Stimulated activated CD4-positive, alpha-beta T cell treated with anti-CD3 and anti-CD28 coated beads, Interleukin-15, amount 100 ng/mL, for 48 hours (primary cell): ENCODE measurements at regions not wholly inside any gene's neighbourhood (a gene's known extent, or its start where the extent isn't known, plus 50 kb on each side); places are given as distances from the start of the nearest gene placed in this dataset.

Source experiments
- DNase-seq, 2 donors: peaks; one replicate each; pipeline ENCODE4 v3.0.0-alpha.2; 2020; ENCODE audit warnings: low read depth in 2 of 2

DNA sequence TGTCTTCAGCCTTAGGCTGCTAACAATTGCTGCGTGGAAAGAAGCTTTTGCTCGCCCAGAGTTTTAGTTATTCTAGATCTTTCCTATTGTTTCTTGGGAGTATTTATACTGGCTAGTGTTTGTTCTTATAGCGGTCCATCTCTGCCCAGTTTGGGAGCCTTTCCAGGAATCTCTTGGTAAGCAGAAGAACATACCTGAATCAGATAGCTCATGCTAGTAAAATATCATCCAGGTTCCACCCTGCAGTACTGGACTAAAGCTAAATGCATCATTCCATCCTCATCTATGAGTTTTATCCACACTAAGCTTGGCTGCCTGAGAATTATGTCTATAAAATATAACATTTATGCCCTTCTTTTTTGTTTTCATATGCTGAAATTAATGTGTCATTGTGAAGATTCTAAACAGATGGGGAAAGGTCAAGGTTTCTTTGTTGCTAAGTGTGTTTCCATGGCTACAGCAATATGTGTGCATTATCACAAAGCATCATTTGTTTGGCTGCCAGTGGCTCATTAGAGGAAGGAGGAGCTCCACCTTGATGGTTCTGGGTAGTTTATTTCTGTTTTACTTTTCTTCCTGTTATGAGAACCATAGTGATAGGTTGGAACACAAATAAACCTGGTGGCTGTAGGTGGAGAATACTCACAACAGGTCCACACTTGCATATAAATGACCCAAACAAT lies 182.8 kb downstream of the PIK3C3 start:
- no peak for DNase-seq

DNA sequence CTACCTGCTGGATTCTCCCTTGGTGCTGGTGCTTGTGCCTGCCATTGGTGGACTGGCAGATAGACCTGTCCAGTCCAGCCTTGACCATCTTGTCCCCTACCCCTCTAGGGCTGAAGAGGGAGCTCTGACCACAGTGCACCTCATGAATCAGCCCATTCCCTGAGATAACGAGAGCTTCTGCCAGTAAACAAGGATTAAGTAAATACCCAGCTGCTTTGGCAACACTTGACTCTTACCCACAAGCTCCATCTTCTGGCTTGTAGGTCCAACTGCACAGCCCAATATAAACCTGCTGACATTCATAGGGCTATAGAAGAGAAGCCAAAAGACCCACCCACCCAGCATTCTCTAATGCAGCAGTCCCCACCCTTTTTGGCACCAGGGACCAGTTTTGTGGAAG lies 186.4 kb downstream of the PIK3C3 start:
- DNase-seq: no peak

DNA sequence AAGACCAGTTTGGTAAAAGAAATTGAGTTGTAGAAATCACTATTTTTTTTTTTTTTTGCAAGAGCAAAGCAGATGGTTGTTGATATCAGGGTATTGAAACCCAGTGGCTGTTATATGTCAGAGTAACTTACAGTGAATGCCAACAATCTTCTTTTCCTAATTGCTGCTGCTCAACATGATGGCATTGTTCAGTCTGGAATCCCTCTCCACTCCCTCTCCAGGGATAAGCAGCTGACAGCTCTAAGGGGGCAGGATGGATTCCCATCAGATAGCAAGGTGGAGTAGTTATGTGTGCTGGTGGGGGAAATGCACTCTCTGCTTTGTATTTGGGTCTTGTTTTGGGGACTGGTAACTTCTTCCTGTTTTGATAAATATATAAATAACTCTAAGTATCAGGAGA lies 200.0 kb downstream of the PIK3C3 start:
- DNase-seq: no peak

GRCh38 chr18:42156281-42156680 lies 201.2 kb downstream of the PIK3C3 start:
- no peak for DNase-seq

DNA sequence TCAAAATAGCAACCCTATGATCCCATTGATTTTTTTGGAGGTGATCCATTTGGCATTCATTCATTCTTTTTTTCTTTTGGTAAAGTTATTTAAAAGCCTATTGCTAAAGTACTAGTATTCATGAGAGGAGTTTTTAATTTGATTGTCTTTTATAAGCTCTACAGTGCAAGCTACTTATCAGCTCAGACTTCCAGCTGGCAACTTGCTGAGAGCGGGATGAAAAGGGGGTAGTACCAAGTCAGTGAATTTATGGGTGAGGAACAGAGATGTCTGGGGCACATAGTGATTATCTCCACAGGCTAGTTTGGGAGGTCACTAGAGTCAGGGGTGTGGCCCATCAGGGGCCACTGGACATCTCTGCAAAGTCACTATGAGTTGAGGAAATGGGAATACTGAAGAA lies 202.4 kb downstream of the PIK3C3 start:
- DNase-seq: no peak

- DNase-seq: no peak
These were observed 202.8 kb downstream of the PIK3C3 start for GRCh38 chr18:42157878-42158277.

GRCh38 chr18:42159146-42159545 lies 204.1 kb downstream of the PIK3C3 start:
- DNase-seq: no peak

DNA sequence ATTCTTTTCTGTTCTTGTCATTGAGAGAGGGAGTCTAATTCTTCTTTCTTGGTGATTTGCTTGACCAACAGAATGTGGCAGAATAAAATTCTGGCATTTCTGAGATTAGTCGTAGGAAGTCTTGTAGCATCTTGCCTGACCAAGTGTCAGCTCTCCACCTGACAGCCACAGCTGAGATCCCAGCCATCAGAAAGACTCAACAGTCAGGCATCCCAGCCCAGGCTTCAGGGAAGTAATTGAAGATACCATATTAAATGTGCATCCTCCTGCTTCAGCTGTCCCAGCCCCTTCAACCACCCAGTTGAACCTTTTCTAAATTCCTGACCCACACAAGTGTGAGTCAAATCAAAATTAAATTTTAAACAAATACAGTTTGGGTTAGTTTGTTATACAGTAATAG lies 208.3 kb downstream of the PIK3C3 start:
- DNase-seq: no peak

DNA sequence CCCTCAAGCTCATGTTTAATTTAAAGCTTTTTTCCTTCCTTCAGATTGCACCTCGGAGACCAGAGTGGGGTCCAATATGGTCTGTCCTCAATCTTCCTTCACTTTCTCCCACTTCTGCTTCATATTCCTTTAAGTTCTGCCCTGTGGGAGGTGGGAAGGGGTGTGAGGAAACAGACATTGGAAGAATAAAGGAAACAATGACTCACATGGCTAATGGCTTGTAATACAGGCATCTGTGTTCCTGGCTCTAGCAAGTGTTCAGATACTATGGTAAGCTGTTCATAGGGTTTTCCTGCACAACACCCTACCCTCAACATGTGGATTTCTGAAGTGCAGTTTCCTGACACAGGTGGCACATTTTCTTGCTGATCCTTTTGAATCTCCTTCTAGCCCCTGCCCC lies 209.5 kb downstream of the PIK3C3 start:
- no peak for DNase-seq

- DNase-seq: no peak
These were observed 211.0 kb downstream of the PIK3C3 start for GRCh38 chr18:42165922-42166513.

GRCh38 chr18:42168487-42168886 lies 213.5 kb downstream of the PIK3C3 start:
- no peak for DNase-seq

DNA sequence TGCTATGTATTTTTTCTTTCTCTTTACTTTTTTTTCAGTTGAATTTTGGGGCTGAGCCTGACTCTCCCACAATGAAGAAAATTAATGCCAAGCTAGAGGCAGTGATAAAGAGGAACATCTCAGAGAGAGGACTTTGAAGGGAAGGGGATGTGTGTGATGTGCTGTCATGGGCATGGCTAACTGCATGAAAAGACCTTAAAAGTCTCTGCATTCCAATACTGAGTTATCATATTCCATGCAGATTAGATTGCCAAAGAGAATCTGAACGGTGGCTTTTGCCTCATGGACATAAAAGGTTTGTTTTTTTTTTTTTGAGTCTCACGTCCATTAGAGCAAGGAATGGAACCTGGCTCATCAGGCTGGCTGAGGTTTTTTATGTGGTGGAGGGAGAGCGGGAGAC lies 213.9 kb downstream of the PIK3C3 start:
- DNase-seq: no peak

DNA sequence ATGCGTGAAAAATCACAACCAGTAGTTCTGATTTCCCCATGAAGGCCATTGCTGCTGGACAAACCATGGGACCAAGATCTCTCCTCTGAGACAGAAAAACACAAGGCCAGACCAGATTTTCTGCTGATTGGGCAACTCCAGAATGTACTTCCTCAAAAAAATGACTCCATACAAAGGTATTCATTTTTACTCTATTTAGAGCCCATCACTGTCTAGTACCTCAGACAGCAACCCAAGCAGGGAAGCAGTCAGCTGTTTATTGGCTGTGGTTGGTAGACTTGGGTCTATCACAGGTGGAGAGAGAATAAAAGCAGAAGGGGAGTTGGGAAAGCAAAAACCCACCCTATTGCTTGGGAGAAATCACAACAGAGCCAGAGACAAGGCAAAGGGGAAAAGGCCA lies 219.9 kb downstream of the PIK3C3 start:
- DNase-seq: no peak

GRCh38 chr18:42176599-42176998 lies 221.6 kb downstream of the PIK3C3 start:
- DNase-seq: no peak

DNA sequence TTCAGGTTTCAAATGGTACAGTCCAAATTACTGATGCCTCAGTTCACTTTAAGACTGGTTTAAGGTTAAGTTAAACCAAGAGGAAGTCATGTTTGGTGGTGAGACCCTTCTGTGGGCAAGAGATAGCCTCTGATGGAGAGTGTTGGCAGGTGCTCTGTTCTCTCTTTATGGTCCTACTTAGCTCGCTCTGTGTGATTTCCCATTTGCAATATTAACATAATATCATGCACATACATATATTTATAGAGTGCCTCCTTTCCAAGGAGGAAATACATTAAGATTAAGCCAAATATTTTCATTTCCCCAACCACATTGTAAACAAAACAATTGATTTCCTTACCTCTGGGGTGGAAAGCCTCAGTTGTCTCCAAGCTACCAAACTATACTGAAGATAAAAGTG lies 222.4 kb downstream of the PIK3C3 start:
- DNase-seq: no peak

- no peak for DNase-seq
These were observed 223.5 kb downstream of the PIK3C3 start for GRCh38 chr18:42178376-42179080.

- no peak for DNase-seq
These were observed 224.6 kb downstream of the PIK3C3 start for GRCh38 chr18:42179542-42180121.

GRCh38 chr18:42181474-42181873 lies 226.4 kb downstream of the PIK3C3 start:
- no peak for DNase-seq

- no peak for DNase-seq
These were observed 228.0 kb downstream of the PIK3C3 start for GRCh38 chr18:42182728-42183700.

DNA sequence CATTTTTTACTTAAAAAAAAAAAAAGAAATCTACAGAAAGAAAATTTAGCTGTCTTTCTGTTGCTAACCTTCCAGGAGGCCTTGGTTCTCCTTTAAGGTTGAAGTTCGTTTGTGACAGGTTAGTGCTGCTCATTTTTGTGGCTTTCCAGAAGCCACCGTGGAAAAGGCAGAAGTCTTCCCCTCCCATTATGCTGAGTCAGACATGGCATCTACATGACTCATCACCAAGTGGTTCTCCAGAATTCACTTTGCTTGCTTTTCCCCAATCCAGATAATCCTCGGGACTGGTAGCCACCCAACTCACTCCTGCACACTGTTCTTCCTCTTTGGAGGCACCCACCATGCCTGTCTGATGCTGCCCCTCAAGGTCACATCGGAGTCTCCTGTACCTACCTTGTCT lies 228.7 kb downstream of the PIK3C3 start:
- no peak for DNase-seq

DNA sequence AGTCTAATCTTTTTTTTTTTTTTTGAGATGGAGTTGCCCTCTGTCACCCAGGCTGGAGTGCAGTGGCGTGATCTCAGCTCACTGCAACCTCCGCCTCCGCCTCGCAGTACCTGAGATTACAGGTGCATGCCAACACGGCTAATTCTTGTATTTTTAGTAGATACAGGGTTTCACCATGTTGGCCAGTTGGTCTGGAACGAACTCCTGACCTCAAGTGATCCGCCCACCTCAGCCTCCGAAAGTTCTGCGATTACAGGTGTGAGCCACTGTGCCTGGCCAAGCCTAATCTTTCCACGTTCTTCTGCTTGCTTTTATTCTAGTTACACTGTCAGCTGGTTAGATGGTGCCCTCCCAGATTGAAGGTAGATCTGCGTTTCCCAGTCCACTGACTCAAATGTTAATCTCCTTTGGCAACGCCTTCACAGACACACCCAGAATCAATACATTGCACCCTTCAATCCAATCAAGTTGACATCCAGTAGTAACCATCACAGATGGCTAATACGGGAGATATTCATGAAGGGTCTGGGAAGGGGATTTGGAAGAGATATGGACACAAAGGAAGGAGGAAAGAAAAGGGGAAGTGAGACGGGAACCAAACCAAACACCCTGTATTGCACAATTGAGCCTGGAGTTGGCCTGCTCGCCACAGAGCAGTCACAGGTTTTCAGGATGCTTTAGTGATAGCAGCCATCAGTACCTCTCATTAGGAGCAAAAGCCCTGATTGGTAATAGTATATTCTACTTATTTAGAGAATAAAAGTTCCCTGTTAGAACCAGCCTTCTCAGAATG lies 229.8 kb downstream of the PIK3C3 start:
- DNase-seq: no peak
